Smooth muscle cell (in vitro differentiated cells): ENCODE measurements at regions not wholly inside any gene's neighbourhood (a gene's known extent, or its start where the extent isn't known, plus 50 kb on each side); places are given as distances from the start of the nearest gene placed in this dataset.

Source experiments
- DNase-seq: peaks from one replicate; lab custom pipeline; 2025; ENCODE audit not compliant: unreplicated experiment; lab: John Stamatoyannopoulos, UW
- H2AFZ ChIP-seq: fragments of 200-600 bp; sonication (generic); 2 replicates; pipeline ENCODE4 v1.6.0; 2016; ENCODE audit warnings: antibody characterized with exemption, low read depth, mild to moderate bottlenecking
- H3F3A ChIP-seq: fragments of 200-600 bp; sonication (generic); 2 replicates; pipeline ENCODE4 v1.6.0; 2017; ENCODE audit warnings: antibody characterized with exemption, low read depth
- H3K27ac ChIP-seq: fragments of 200-600 bp; sonication (generic); 2 replicates; pipeline ENCODE4 v1.5.1; 2016; ENCODE audit warnings: low read depth, mild to moderate bottlenecking
- H3K27me3 ChIP-seq: fragments of 200-600 bp; sonication (generic); 2 replicates; pipeline ENCODE4 v1.6.1; 2016; ENCODE audit warnings: low read depth, mild to moderate bottlenecking
- H3K36me3 ChIP-seq: fragments of 200-600 bp; sonication (generic); 2 replicates; pipeline ENCODE4 v1.5.1; 2016; ENCODE audit warnings: low read depth
- H3K4me1 ChIP-seq: fragments of 200-600 bp; sonication (generic); 2 replicates; pipeline ENCODE4 v1.5.1; 2016; ENCODE audit warnings: low read depth
- H3K4me2 ChIP-seq: fragments of 200-600 bp; sonication (generic); 2 replicates; pipeline ENCODE4 v1.6.0; 2016; ENCODE audit warnings: mild to moderate bottlenecking
- H3K4me3 ChIP-seq: fragments of 200-600 bp; sonication (generic); 2 replicates; pipeline ENCODE4 v1.5.1; 2016; ENCODE audit warnings: mild to moderate bottlenecking
- H3K79me2 ChIP-seq: fragments of 200-600 bp; sonication (generic); 2 replicates; pipeline ENCODE4 v1.6.0; 2016; ENCODE audit warnings: low read depth, mild to moderate bottlenecking
- H3K9ac ChIP-seq: fragments of 200-600 bp; sonication (generic); 2 replicates; pipeline ENCODE4 v1.6.0; 2016; ENCODE audit warnings: low read depth
- H3K9me3 ChIP-seq: fragments of 200-600 bp; sonication (generic); replicated peaks from 2 replicates; pipeline ENCODE4 v1.5.1; 2016; ENCODE audit warnings: low read depth
- H4K20me1 ChIP-seq: fragments of 200-600 bp; sonication (generic); 2 replicates; pipeline ENCODE4 v1.6.0; 2016; ENCODE audit warnings: low read depth
- CTCF ChIP-seq: fragments of 200-600 bp; sonication (generic); IDR thresholded peaks from 2 replicates; pipeline ENCODE4 v1.5.1; 2017; ENCODE audit warnings: borderline replicate concordance, mild to moderate bottlenecking, antibody characterized with exemption; ENCODE audit not compliant: insufficient read depth, poor library complexity, severe bottlenecking
- WGBS: methylation state at CpG from one replicate; pipeline ENCODE4 v1.1.7; 2016; ENCODE audit warnings: low lambda C conversion rate; 5-methylcytosine and 5-hydroxymethylcytosine counted together

GRCh38 chr5:7179364-7179763 lies 216.6 kb upstream of the ADCY2 start:
- no peak overlapping the region for H3K4me3 ChIP-seq
- no peaks in the 10 kb centered on the region for H3K27me3 ChIP-seq
- H3K27ac ChIP-seq = no peak overlapping the region
- no peaks in the 10 kb centered on the region for H3K36me3 ChIP-seq
- no peak overlapping the region for H2AFZ ChIP-seq
- no peaks in the 10 kb centered on the region for H4K20me1 ChIP-seq
- no peak for DNase-seq
- no peaks in the 10 kb centered on the region for H3K9me3 ChIP-seq
- H3K9ac ChIP-seq = no peak overlapping the region
- WGBS = 55% methylated on average over 3 of the region's 3 CpGs
- H3K4me2 ChIP-seq = no peak overlapping the region
- H3K4me1 ChIP-seq = no peaks in the 10 kb centered on the region
- no peak for TF ChIP-seq CTCF
- no peaks in the 10 kb centered on the region for H3K79me2 ChIP-seq
- H3F3A ChIP-seq = no peaks in the 10 kb centered on the region

- Histone ChIP-seq H4K20me1 (no peaks in the 10 kb centered on the region), H3K27ac (no peak overlapping the region), H3K4me2 (no peak overlapping the region), H2AFZ (no peak overlapping the region), H3K9ac (no peak overlapping the region), H3K36me3 (no peaks in the 10 kb centered on the region), H3K4me1 (no peaks in the 10 kb centered on the region), H3K27me3 (peaks cover 3% of the 10 kb centered on the region), H3K4me3 (no peak overlapping the region), H3K79me2 (no peaks in the 10 kb centered on the region), H3F3A (no peaks in the 10 kb centered on the region), H3K9me3 (no peaks in the 10 kb centered on the region)
- no peak for TF ChIP-seq CTCF
- 73% methylated on average over 2 of the region's 2 CpGs for WGBS
- DNase-seq = no peak
Measured at GRCh38 chr5:7181841-7182240, 214.1 kb upstream of the ADCY2 start.

GRCh38 chr5:7185742-7186141 lies 210.2 kb upstream of the ADCY2 start:
- WGBS = 75% methylated on average over 7 of the region's 7 CpGs
- no peak for DNase-seq

More at GRCh38 chr5:7185742-7186141, 210.2 kb upstream of the ADCY2 start:
- Histone ChIP-seq H3K9me3 (no peaks in the 10 kb centered on the region), H3K4me3 (no peak overlapping the region), H3K4me1 (no peaks in the 10 kb centered on the region), H3K9ac (no peak overlapping the region), H3F3A (no peaks in the 10 kb centered on the region), H3K27me3 (peaks cover 3% of the 10 kb centered on the region), H2AFZ (no peak overlapping the region), H3K4me2 (no peak overlapping the region), H3K79me2 (no peaks in the 10 kb centered on the region), H4K20me1 (no peaks in the 10 kb centered on the region), H3K36me3 (no peaks in the 10 kb centered on the region), H3K27ac (no peak overlapping the region)
- no peak for TF ChIP-seq CTCF
